Hepatocyte (in vitro differentiated cells): ENCODE measurements at regions not wholly inside any gene's neighbourhood (a gene's known extent, or its start where the extent isn't known, plus 50 kb on each side); places are given as distances from the start of the nearest gene placed in this dataset.

ENCODE experiments used
- CTCF ChIP-seq: fragments of 200-600 bp; sonication (generic); IDR thresholded peaks from 2 replicates; pipeline ENCODE4 v1.5.1; 2016; ENCODE audit warnings: antibody characterized with exemption, mild to moderate bottlenecking; ENCODE audit not compliant: poor library complexity
- EZH2 ChIP-seq: fragments of 200-600 bp; sonication (generic); IDR thresholded peaks from 2 replicates; pipeline ENCODE4 v1.6.1; 2016; ENCODE audit warnings: antibody characterized with exemption, mild to moderate bottlenecking, borderline replicate concordance

- TF ChIP-seq CTCF: no peak
- TF ChIP-seq EZH2: no peak
Measured at GRCh38 chr12:46491548-46491947, 119.0 kb upstream of the SLC38A2 start.
